ENCODE measurements at regions not wholly inside any gene's neighbourhood (a gene's known extent, or its start where the extent isn't known, plus 50 kb on each side); places are given as distances from the start of the nearest gene placed in this dataset.

DNA sequence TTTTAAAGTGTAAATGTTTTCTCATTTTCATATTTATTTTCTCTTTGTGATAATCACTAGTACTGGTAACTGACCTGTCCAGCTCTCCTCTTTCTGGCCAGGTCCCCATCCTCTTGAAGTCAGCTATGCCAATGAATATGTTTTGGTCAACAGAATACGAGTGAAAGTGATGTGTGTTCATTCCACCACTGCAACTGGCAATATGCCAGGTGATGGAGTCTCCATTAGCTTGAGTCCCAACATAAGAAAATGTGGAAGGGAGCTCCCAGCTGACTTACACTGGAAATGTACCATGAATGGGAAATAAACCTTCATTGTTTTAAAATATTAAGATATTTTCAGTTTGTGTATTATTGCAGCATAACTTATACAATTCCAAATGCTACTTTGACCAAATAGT is 75.8 kb downstream of the CCDC34 start:
- no peak for DNase-seq (ENCODE audit: low read depth in 4 of 4, low spot score in 3 of 4)

DNA sequence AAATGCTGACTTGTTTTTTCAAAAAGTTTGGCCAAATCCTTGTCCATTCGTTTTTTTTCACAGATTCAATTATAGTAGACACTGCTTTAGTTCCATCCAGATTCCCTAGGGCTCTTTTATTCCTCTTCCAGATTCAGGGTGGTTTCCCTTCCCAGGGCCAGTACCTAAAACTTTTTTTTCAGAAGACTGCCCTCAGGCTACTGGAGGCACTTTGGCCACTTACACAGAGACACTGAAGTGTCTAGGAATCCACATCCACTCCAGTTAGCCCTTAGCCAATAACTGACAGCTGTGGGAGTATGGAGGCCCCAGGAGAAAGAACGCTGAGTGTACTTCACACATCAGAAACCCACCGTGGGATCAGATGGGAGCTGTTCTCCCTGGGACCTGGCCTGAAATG is 77.3 kb downstream of the CCDC34 start:
- no peak for DNase-seq (ENCODE audit: low read depth in 4 of 4, low spot score in 3 of 4)

DNA sequence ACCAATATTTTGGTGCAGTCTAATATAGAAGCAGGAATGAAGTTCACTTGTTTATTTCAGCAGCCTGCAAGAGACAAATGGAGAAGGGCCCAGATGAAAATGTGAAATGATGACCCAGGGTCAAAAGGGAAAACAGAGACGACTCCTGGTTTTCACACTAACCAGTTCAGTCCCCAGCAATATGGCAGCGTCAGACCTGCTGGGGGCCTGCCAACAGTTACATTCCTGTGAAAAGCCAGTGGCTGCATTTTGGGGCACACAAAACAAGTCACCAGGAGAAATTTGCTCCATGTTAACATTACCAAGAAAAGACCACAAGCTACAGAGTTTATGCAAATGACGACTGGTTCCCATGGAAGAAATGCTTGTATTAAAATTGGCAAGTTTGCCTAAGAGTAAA is 80.2 kb downstream of the CCDC34 start:
- DNase-seq (ENCODE audit: low read depth in 4 of 4, low spot score in 3 of 4) = no peak

DNA sequence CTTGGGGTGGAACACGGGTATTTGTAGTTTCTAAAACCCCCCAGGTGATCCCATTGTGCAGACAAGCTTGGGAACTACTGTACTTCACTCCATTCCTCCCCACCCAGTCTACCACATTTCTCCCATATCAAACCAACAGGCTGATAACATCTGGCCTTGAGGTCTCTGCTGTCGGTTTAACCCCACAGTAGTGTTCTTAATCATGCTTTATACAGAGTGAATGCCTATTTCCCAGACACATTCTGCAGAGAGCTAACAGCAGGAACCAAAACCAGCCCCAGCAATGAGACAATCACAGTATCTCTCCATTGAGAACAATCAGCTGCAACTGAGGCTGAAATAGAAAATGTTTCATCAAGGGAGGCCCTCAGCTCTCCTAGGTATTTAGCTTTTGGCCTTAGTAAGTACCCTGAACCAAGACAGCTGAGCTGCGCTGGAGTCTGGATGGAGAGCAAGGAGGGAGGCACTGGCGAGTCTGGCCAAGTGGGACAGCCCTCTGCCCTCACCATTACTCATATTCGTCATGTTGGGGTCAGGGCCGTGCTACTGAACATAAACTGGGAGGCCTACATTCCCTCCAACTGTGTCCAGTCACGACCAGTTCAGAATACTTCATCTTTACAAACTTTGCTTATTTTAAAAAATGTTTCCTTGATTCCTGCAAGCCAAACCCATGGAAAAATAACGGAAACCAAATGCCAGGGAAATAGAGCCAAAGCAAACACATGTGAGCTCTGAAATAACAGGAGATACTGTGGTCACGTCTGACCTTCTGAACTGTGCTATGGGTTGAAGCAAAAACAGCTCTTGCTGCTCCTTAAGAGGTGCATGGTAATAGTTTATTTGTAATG is 81.0 kb downstream of the CCDC34 start:
- DNase-seq (ENCODE audit: low read depth in 4 of 4, low spot score in 3 of 4) = peak; percentile 49 to 63 (median 59)

DNA sequence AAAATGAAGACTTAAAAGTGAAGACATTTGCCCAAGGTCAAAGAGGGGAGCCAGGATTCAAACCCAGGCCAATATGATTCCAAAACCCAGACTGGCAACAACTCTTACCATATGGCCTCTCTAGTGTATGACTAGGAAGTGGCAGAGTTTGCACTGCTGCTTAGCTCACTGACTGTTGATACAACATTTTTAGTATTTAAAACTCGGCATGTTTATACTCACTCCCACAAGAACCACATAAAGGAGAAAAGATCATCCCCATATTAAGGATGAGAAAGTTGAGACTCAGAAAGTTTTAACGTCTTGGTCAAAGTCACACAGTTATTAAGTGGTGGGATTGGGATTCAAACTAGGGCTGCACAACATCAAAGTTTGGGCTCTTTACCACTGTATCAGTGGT is 81.7 kb downstream of the CCDC34 start:
- DNase-seq (ENCODE audit: low read depth in 4 of 4, low spot score in 3 of 4) = no peak

DNA sequence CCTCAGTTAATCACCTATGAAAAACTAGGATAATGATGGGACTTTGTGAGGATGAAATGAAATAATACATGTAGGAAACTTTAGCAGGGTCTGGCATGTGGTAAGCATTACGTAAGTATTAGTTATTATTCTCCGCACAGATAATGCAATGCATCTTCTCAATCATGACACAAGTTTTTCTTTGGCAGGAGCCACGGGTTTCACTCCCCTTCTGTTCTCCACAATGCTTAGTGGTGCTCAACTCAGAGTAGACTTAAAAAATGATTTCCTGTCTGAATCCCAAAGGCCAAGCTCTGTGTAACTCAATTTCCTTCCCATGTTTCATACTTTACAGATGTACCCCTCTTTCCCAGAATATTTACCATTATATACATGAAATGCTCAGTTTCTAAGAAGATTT is 82.9 kb downstream of the CCDC34 start:
- no peak for DNase-seq (ENCODE audit: low read depth in 4 of 4, low spot score in 3 of 4)

DNA sequence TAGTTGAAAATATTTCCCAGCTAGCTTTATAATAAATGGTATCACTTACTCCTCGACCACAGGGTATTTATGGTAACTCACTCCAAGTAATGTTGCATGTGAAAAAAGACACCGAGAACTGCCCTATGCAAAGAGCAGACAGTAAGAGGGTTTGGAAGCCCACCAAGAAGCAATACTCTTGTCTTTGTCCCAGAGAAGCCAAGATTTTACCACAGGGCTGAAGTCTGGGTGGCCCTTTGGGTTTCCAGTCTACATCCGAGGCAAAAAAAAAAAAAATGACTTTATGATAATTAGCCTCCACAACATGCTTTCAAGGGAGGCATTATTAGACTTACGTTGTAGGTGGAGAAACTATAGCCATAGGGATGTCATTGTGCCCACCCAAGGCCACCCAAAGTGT is 83.6 kb downstream of the CCDC34 start:
- no peak for DNase-seq (ENCODE audit: low read depth in 4 of 4, low spot score in 3 of 4)

DNA sequence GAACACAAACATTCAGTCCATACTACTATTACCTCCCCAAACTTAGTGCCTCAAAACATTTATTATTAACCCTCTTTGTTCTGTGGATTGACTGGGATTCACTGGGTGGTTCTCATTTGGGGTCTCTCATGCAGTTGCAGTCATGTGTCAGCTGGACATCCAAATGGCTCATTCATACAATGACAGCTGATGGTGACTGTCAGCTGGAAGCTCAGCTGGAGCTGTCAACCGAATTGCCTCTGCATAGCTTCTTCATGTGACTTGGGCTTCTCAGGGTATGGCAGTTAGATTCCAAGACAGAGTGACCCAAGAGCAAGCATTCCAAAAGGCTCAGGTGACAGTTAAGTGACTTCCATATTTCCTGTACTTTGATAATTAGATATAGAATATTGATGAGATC is 85.2 kb downstream of the CCDC34 start:
- DNase-seq (ENCODE audit: low read depth in 4 of 4, low spot score in 3 of 4) = no peak

DNA sequence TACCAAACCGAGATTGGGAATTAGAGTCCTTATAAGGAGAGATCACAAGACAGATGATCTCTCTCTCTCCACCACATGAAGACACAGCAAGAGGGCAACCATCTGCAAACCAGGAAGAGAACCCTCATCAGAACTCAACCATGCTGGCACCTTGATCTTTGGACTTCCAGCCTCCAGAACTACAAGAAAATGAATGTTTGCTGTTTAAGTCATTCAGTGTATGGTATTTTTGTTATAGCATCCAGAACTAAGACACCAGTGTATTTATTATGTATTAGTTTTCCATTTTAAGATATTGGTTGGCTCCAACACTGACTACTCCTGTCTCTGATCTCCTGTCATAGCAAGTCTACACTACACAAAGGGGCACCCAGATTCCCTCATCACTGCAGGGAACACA is 86.9 kb downstream of the CCDC34 start:
- no peak for DNase-seq (ENCODE audit: low read depth in 4 of 4, low spot score in 3 of 4)

DNA sequence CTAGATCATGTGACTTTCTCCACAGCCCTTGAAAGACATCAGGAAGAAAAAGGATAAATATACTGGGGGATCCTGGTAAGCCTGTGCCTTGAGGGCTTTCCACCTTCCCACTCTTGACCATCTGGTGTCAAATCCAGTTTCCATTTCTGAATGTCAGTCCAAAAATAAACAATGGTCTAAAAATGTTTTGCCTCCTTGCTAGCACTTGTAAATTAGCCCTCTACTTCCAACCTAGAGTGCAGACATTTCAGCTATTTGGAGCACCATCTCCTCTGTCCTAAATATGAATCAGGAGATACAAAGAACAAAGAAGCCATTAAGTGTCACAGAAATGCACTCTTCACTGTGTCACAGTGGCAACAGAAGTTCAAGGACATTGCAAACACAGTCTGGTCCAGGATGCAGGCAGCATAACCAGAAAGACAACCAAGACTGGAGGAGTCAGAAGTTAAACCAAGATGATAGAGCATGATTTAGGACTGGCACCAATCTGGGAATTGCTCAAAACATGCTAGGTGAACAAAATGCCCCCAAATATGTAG is 88.1 kb downstream of the CCDC34 start:
- no peak for DNase-seq (ENCODE audit: low read depth in 4 of 4, low spot score in 3 of 4)

DNA sequence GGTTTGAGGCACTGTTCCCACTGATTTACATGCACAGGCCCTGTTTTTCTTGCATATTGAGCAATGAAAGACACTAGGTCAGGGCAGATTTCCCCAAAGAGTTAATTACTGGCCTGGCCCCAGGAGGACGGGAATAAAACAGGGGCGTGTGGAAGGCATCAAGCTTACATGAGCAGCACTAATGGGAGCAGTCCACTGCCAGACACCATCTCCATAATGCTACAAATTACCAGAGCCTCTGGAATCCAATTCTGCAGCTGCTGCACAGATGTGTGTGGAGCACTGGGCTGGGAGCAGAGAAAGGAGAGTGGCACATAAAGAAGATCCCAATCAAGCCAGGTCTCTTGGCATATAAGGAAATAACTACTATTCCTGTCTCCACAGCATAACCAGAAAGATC is 96.9 kb downstream of the CCDC34 start:
- no peak for DNase-seq (ENCODE audit: low read depth in 4 of 4, low spot score in 3 of 4)

DNA sequence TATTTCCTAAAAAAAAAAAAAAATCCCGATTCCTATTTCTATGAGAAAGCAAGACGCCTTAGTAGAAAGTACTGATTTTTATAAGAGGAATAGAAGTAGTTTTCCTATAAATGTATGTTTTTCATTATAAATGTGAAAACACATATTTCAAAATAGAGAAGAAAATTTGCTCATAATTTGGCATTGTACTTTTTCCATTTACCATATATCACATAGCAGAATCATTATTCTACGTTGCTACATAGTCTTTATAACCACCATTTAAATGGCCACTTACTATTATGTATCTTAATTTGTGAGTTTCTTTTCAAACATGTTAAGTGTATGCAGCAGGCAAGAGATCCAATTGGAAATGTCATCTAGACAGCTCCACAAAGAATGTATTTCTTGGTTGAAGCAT is 99.0 kb downstream of the CCDC34 start:
- DNase-seq (ENCODE audit: low read depth in 4 of 4, low spot score in 3 of 4) = no peak

DNA sequence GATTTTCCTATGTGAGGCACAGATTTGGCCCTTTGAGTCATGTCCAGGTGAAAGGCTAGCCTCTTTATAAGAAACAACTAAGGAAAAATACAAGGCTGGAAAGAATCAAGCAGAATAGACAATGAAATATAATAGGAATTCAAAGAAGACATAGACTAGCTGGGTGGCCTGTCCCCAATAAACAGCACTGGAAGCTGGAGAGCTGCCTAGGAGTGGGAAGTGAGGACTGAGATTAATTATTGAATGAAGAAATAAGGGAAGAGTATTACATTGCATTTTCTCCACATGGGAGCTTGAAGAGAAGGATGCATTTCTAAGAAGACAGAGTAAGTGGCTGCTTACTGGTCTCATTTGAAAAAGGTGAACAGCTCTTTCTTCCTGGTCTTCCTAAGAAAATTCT is 100.0 kb downstream of the CCDC34 start:
- no peak for DNase-seq (ENCODE audit: low read depth in 4 of 4, low spot score in 3 of 4)

DNA sequence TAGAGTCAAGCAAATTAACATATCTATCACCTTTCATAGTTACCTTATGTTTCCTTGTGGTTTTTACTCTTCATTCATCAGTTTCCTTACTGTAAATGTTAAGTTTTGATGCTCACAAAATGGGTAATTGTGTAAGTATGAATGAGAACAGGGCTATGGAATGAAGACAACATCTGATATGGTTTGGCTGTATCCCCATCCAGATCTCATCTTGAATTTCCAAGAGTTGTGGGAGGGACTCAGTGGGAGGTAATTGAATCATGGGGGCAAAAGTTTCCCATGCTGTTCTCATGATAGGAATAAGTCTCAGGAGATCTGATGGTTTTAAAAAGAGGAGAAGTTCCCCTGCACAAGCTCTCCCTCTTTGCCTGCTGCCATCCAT is 107.6 kb downstream of the CCDC34 start:
- DNase-seq (ENCODE audit: low read depth in 4 of 4, low spot score in 3 of 4) = no peak

DNA sequence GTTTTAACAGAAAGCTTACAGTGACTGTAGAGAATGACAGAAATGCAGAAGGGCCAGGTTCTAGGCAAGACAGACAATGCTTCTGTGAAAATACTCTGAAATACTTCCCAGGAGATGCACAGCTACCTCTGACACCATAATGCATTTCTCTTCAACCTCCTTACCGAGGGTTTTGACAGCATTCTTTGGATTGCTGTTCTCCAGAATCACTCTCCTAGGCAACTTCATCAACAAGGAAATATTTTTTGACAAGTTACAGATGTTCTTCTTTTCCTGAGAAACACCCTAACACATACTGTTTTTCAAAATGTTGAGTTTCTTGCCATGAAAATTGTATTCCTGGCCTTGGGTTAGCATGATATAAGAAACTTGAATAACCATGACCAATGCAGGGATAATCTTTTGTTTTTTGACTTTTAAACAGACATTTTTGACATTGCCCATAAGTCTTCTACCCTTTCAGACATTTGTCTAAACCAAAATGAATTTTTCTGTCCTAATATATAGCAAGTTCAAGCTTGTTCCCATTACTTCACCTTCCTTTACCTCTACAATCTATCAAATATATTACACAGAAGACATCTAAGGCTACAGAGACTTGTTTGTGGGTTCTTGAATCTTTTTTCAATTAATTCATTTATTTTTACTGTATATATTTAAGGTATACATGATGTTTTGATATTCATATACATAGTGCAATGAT is 108.1 kb downstream of the CCDC34 start:
- no peak for DNase-seq (ENCODE audit: low read depth in 4 of 4, low spot score in 3 of 4)

DNA sequence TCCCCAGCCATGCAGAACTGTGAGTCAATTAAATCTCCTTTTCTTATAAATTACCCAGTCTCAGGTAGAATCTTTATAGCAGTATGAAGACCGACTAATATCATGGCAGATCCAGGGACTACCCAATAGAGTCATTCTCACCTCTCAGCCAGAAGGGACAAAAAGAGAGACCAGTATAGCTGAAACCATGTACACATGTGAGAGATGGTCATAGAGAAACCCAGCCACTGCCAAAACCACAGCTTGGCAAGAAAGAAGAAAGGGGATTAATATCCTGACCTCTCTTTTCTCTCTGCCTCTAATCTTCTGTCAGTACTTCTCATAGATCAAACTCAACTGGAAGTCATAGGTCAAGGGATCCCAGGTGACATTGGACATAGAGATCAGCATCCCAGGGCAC is 109.8 kb downstream of the CCDC34 start:
- no peak for DNase-seq (ENCODE audit: low read depth in 4 of 4, low spot score in 3 of 4)

DNA sequence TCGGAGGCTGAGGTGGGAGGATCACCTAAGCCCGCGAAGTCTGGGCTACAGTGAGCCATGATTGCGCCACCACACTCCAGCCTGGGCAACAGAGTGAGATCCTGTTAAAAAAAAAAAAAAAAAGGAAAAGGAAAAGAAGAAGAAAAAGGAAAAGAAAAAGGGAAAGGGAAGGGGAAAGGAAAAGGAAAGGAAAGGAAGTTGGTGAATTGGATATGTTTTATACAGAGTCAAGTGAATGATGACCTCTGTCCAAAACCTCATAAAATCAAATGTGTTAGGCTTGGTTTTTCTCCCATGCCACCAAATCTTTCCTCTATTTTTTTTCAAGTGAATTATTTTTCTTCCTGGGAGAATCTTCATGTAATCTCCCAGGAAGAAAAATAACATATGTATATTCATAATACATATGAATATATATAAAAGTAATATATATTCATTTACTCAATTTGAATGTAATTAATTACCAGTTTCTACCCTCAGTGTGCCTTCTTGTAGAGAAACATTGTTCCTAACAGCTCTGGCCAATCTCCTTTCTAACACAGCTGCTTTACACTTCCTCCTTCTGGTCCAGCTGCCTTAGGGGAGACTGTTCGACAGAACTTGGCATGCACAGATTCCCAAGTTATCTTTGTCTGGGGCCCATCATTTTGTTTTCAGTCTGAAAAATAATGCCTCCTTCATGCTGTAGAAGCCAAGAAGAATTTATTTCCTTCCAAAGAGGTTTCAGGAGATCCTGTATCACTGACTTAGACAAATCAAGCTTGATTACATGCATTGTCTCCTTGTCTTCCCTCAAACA is 111.9 kb downstream of the CCDC34 start:
- DNase-seq (ENCODE audit: low read depth in 4 of 4, low spot score in 3 of 4) = no peak

DNA sequence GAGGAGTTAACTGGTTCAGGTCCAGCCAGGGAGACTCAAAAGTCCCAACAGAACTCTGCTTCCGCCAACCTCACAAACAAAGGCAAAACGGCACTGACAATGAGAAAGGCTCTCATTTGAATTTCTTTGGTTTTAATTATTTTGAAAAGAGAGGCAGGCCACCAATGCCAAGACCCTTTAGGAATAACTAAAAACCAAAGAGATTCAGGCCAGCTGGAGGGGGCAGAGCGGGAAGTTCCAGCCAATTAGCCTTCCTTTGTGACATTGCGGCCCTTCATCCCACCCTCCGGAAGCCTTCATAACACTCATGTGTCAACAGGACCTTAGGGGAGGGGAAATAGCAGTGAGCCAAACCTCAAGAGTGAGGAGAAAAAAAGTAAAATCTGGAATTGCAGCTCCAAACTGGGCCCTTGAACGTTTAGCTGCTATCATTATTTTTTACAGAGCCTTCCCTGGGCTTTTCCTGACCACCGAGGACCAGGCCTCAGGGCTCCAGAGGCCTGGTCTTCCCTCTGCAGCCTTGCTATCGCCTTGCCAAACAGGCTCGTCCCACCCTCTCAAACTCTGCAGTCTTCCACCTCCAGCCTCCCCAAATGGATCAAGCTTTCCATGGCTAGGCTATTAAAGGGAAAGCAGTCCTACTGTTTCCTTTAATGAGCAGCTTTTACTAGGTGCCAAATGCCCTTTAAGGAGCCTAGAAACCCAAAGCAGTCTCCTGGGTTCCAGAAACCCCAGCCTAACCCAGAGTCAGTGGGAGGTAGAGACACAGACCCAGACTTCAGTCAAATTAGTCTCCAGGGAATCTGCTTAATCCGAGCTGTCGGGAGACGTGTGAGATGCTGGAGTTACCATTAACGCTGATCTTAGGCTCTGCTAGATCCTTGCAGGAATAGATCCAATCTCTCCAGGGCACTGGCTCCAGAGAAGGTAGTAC is 114.2 kb downstream of the CCDC34 start:
- no peak for DNase-seq (ENCODE audit: low read depth in 4 of 4, low spot score in 3 of 4)

DNA sequence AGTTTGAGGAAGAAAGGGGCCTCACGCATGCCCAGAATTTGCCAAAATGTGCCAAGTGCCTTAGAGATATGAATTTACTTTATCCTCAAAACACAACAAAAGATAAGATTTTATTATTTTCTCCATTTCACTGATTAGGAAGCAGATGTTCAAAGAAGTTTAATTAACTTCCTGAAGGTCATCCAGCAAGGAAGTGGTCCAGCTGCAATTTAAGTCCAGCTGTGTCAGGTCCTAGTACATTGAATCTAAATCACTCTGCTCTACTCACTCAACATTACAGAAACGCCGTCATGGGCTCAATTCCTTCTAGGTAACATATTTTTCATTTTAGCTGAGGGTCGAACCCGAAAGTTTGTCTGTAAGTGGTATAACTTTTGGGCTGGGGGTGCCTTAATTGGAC is 115.4 kb downstream of the CCDC34 start:
- no peak for DNase-seq (ENCODE audit: low read depth in 4 of 4, low spot score in 3 of 4)

DNA sequence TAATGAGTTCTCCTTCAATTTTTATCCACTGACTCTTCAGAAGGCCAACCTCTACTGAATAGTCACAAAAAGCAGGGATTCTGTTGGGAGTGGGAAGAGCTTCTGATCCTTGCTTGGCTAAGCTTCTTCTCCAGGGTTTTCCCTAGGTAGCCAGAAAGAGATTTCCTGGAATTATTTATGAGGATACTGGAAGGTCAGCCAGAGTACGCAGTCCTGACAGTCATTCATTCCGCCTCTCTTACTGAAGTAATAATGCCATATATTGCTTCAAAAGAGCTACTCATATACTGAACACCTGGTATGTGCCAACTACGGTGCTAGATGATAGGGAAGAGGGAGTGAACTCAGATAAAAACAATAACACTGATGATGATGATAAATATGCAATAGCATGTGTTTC is 116.1 kb downstream of the CCDC34 start:
- no peak for DNase-seq (ENCODE audit: low read depth in 4 of 4, low spot score in 3 of 4)

All from left renal pelvis (tissue), 4 donors.